OCI-LY1 (cell line): ENCODE measurements at regions not wholly inside any gene's neighbourhood (a gene's known extent, or its start where the extent isn't known, plus 50 kb on each side); places are given as distances from the start of the nearest gene placed in this dataset.

ENCODE experiments used
- H2AFZ ChIP-seq: fragments of 200-600 bp; sonication (generic), shearing (Covaris generic); 2 replicates; pipeline ENCODE4 v1.6.0; 2014; ENCODE audit warnings: antibody characterized with exemption, mild to moderate bottlenecking, low read length
- H3F3A ChIP-seq: fragments of 200-600 bp; sonication (generic), shearing (Covaris generic); 2 replicates; pipeline ENCODE4 v1.6.0; 2014; ENCODE audit warnings: mild to moderate bottlenecking, antibody characterized with exemption, low read length, moderate library complexity; ENCODE audit not compliant: insufficient read depth
- H3K27ac ChIP-seq: fragments of 200-600 bp; sonication (generic); 2 replicates; pipeline ENCODE4 v1.5.1; 2014; ENCODE audit warnings: low read length, mixed run types, mild to moderate bottlenecking, low read depth; ENCODE audit not compliant: poor library complexity, severe bottlenecking
- H3K27me3 ChIP-seq: fragments of 200-600 bp; sonication (generic); 2 replicates; pipeline ENCODE4 v1.6.0; 2014; ENCODE audit warnings: antibody characterized with exemption, mild to moderate bottlenecking, low read length, moderate library complexity; ENCODE audit not compliant: insufficient read depth
- H3K36me3 ChIP-seq: fragments of 200-600 bp; sonication (generic); 2 replicates; pipeline ENCODE4 v1.6.1; 2014; ENCODE audit warnings: mild to moderate bottlenecking, antibody characterized with exemption, low read length, moderate library complexity, mixed read lengths; ENCODE audit not compliant: insufficient read depth
- H3K4me1 ChIP-seq: fragments of 200-600 bp; sonication (generic); 2 replicates; pipeline ENCODE4 v1.5.1; 2014; ENCODE audit warnings: mild to moderate bottlenecking, low read length, moderate library complexity; ENCODE audit not compliant: insufficient read depth, severe bottlenecking
- H3K4me2 ChIP-seq: fragments of 200-600 bp; sonication (generic), shearing (Covaris generic); 2 replicates; pipeline ENCODE4 v1.6.1; 2014; ENCODE audit warnings: low read length
- H3K4me3 ChIP-seq: fragments of 200-600 bp; sonication (generic); 2 replicates; pipeline ENCODE4 v1.5.1; 2014; ENCODE audit warnings: low read length, low read depth, mild to moderate bottlenecking, mixed read lengths; ENCODE audit not compliant: poor library complexity, severe bottlenecking
- H3K79me2 ChIP-seq: fragments of 200-600 bp; shearing (Covaris generic); 2 replicates; pipeline ENCODE4 v1.6.1; 2016; ENCODE audit warnings: mixed run types, low read length, mixed read lengths; ENCODE audit not compliant: insufficient read depth
- H3K9ac ChIP-seq: fragments of 200-600 bp; sonication (generic), shearing (Covaris generic); 2 replicates; pipeline ENCODE4 v1.6.1; 2014; ENCODE audit warnings: mild to moderate bottlenecking, low read length, mixed read lengths
- H3K9me2 ChIP-seq: fragments of 200-600 bp; sonication (generic), shearing (Covaris generic); 2 replicates; pipeline ENCODE4 v1.6.1; 2014; ENCODE audit warnings: low read depth, mild to moderate bottlenecking, low read length, mixed read lengths
- H3K9me3 ChIP-seq: fragments of 200-600 bp; shearing (Covaris generic); 2 replicates; pipeline ENCODE4 v1.6.1; 2014; ENCODE audit warnings: low read length, mixed read lengths
- H4K20me1 ChIP-seq: fragments of 200-600 bp; sonication (generic), shearing (Covaris generic); 2 replicates; pipeline ENCODE4 v1.6.0; 2016; ENCODE audit warnings: mild to moderate bottlenecking, low read length; ENCODE audit not compliant: insufficient read depth
- EZH2 ChIP-seq: fragments of 200-600 bp; sonication (generic), shearing (Covaris generic); IDR thresholded peaks from 2 replicates; pipeline ENCODE4 v1.8.0; 2017; ENCODE audit warnings: borderline replicate concordance, mixed run types, mild to moderate bottlenecking, antibody characterized with exemption, low read length, moderate library complexity, mixed read lengths
- TF ChIP-seq, protein P1 (sequence below): fragments of 200-600 bp; sonication (generic), shearing (Covaris generic); IDR thresholded peaks from 2 replicates; pipeline ENCODE4 v1.5.1; 2017; ENCODE audit warnings: mild to moderate bottlenecking, antibody characterized with exemption, low read length, moderate library complexity, mixed read lengths

DNA sequence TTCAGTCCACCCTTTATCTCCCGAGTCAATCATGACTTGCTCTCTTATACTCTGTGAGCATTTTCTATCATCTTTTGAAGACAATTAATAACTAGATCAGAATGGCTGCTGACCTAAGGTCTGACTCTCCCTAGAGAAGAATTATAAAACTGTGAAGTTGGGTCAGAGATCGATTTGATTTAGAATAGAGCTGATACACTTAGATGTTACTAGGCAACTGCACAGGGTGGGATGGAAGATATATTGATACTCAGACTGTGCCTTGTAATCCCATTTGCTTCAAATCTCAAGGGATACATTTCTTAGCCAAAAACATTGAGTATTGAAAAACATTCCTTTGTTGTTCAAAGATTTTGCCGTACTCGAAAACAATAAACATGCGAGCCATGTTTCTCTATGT is 106.0 kb upstream of the NMUR2 start:
- Histone ChIP-seq H3F3A (no peaks in the 10 kb centered on the region), H3K27me3 (no peaks in the 10 kb centered on the region), H3K9me2 (no peaks in the 10 kb centered on the region), H3K36me3 (no peaks in the 10 kb centered on the region), H3K4me3 (no peak overlapping the region), H3K9ac (no peak overlapping the region), H2AFZ (no peak overlapping the region), H3K4me2 (no peak overlapping the region), H3K9me3 (no peaks in the 10 kb centered on the region), H3K4me1 (no peaks in the 10 kb centered on the region), H3K79me2 (no peaks in the 10 kb centered on the region), H4K20me1 (no peaks in the 10 kb centered on the region), H3K27ac (no peak overlapping the region)
- TF ChIP-seq, protein P1, sequence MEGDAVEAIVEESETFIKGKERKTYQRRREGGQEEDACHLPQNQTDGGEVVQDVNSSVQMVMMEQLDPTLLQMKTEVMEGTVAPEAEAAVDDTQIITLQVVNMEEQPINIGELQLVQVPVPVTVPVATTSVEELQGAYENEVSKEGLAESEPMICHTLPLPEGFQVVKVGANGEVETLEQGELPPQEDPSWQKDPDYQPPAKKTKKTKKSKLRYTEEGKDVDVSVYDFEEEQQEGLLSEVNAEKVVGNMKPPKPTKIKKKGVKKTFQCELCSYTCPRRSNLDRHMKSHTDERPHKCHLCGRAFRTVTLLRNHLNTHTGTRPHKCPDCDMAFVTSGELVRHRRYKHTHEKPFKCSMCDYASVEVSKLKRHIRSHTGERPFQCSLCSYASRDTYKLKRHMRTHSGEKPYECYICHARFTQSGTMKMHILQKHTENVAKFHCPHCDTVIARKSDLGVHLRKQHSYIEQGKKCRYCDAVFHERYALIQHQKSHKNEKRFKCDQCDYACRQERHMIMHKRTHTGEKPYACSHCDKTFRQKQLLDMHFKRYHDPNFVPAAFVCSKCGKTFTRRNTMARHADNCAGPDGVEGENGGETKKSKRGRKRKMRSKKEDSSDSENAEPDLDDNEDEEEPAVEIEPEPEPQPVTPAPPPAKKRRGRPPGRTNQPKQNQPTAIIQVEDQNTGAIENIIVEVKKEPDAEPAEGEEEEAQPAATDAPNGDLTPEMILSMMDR, result no peak
- no peak for TF ChIP-seq EZH2

- no peaks in the 10 kb centered on the region for H3K9me2 ChIP-seq
- no peaks in the 10 kb centered on the region for H3K9me3 ChIP-seq
- no peak overlapping the region for H3K27ac ChIP-seq
- H3K4me3 ChIP-seq, result no peak overlapping the region
- H3K79me2 ChIP-seq, result no peaks in the 10 kb centered on the region
- H3F3A ChIP-seq, result no peaks in the 10 kb centered on the region
- H3K36me3 ChIP-seq, result no peaks in the 10 kb centered on the region
- no peak overlapping the region for H3K4me2 ChIP-seq
- H3K9ac ChIP-seq, result no peak overlapping the region
- no peaks in the 10 kb centered on the region for H4K20me1 ChIP-seq
- no peak for TF ChIP-seq EZH2
- TF ChIP-seq, protein P1, result no peak
- no peaks in the 10 kb centered on the region for H3K4me1 ChIP-seq
- no peak overlapping the region for H2AFZ ChIP-seq
- no peaks in the 10 kb centered on the region for H3K27me3 ChIP-seq
These were observed 106.6 kb upstream of the NMUR2 start for GRCh38 chr5:152511531-152512132.

GRCh38 chr5:152514827-152515397 is 109.8 kb upstream of the NMUR2 start:
- Histone ChIP-seq H3K36me3 (no peaks in the 10 kb centered on the region), H3K4me3 (no peak overlapping the region), H3K9me3 (no peaks in the 10 kb centered on the region), H2AFZ (no peak overlapping the region), H3K79me2 (no peaks in the 10 kb centered on the region), H3K9ac (no peak overlapping the region), H3K9me2 (no peaks in the 10 kb centered on the region), H3K4me2 (no peak overlapping the region), H3F3A (no peaks in the 10 kb centered on the region), H3K27me3 (no peaks in the 10 kb centered on the region; the same call in 1 of the 2 replicates), H3K27ac (no peak overlapping the region), H3K4me1 (no peaks in the 10 kb centered on the region), H4K20me1 (no peaks in the 10 kb centered on the region)
- TF ChIP-seq EZH2, result no peak
- TF ChIP-seq, protein P1, result peak; percentile 48
